Activated CD4-positive, alpha-beta T cell treated with anti-CD3 and anti-CD28 coated beads, Interleukin-2, amount 50 U/mL, for 16 hours (primary cell): ENCODE measurements at regions not wholly inside any gene's neighbourhood (a gene's known extent, or its start where the extent isn't known, plus 50 kb on each side); places are given as distances from the start of the nearest gene placed in this dataset.

Experiments
- DNase-seq: peaks from one replicate; pipeline ENCODE4 v3.0.0-alpha.2; 2020

DNA sequence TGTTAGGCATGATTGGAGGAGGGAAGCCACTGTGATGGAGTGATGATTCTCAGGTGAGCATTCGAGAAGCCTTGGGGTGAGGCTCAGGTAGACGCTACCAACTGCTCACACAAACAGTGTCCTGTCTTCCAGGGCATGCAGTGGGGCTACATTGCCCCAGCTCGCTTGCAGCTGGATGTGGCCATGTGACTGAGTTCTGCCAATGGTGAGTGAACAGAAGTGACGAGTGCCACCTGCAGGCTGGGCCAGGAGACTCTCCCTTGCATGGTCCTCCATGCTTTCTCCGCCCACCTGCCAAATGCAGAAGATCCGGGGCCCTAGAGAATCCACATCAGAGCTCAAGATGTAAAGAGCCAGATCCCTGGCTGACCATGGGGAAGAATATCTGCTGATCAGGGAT lies 195.9 kb downstream of the BCR start:
- DNase-seq: peak; percentile 56

DNA sequence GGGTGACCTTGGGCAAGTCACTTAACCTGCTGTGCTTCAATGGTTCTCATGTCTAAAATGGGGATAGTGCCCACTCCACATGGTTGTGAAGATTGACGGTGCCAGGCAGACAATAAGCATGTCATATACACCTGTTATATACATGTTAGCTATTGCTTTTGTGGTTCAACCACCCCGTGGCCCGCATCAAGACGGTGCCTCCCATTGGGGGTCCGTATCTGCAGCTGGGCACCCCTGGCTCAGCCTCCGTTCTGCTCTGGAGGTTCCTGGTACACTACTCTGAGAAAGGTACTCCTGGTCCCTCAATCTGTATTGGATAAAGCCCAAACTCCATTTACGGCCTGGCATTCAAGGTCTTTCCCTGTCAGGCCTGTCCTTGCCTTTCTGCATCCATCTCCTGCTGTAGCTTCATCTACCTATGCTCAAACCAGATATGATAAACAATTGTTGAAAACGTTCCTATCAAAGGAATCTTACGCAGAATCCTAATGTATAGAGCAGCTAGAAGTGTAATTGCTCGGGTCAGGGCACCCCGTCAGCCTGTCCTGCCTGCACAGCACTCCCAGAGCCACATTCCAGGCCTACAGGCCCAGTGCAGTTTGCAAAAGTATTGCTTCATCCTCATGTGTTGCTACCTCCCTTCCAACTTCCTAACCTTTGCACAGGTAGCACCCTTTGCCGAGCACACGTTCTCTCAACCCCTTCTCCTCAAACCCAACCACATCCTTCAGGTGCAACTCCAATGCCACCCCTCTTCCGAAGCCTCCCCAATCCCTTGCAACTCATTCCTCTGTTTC lies 194.9 kb downstream of the BCR start:
- DNase-seq: no peak

DNA sequence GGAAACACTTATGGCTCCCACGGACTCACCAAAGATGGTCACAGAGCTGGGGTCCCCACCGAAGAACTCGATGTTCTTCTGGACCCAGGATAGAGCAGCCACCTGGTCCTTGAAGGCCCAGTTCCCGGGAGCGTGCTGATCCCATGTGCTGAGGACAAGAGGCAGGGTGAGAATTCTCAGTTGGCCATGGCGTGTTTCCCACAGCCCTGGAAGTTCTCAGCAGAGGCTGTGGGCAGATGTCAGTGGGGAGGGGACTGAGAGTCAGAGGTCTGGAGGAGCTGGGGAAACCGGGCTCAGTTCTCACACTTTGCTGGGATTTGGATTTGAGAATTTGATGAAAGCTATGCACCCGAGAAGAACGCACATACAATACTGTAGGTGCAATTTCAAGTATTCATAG lies 193.3 kb downstream of the BCR start:
- DNase-seq: no peak

DNA sequence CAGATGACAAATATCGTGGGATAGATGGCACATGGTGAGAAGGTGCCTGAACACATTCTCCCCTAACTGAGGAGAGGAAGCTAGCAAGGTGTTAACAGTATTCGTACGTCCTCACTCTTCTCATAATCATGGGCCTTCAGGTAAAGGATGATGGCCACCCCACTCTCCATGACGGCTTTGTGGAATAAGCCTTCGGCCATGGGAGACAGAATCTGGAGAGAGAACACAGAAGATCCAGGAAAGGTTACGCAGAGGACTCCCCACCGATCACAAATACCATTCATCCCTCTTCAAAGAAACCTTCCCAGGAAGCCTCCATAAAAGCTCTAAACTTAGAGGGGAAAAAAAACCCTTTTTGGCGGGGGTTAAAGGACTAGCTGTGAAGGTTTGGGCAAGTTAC lies 189.9 kb downstream of the BCR start:
- DNase-seq: no peak

DNA sequence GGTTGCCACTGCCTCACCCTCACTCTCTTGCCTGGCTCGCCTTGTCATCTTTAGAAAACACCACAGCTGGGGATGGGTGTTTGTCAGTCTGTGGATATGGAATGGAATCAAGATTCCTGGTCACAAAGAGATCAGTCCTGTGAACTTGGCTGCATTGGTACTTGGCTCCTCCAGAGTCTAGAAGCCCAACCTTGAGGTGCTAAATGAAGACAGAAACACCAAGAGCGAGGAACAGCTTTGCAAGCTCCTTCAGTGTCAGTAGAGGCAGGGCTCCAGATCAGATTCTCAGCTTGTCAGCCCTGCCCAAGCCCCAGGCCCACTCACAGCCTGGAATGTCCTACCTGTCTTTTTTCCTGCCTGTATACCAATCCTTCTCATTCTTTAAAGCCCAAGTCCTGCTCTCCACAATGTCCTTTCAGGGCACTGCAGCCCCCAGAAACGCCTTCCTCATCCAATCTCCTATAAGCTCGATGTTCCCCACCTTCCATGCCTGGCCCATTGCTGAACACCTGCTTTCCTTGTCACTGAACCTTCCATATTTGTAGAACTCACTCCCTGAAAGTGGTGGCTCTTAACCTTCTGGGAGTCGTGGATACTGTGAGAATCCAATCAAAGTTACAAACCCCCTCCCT lies 188.9 kb downstream of the BCR start:
- DNase-seq: no peak
